Caco-2 (cell line): ENCODE measurements at regions not wholly inside any gene's neighbourhood (a gene's known extent, or its start where the extent isn't known, plus 50 kb on each side); places are given as distances from the start of the nearest gene placed in this dataset.

Source experiments
- BruUV-seq: library from RNA; stranded (reverse); fragments of 400-500 nt; replicated peaks from 2 replicates; lab custom pipeline; 2021; lab: Mats Ljungman, UMichigan
- CTCF ChIA-PET: fragments of 300-600 bp; sonication (Branson Sonifier 250); formaldehyde crosslinking; loops from one replicate; lab custom pipeline; 2022; ENCODE audit warnings: antibody characterized with exemption; lab: Charles Lee
- POLR2A ChIA-PET: fragments of 300-600 bp; sonication (Branson Sonifier 250); formaldehyde crosslinking; loops from one replicate; lab custom pipeline; 2022; ENCODE audit warnings: antibody characterized with exemption; lab: Charles Lee
- DNase-seq, 2 experiments: peaks; one replicate each; pipeline versions ENCODE4 v3.0.0 to v3.0.0-alpha.2; 2020 to 2022
- H3K27me3 ChIP-seq: replicated peaks from 2 replicates; pipeline ENCODE4 v1.6.0; 2011; ENCODE audit warnings: low read length; ENCODE audit not compliant: control insufficient read depth, insufficient read depth
- H3K36me3 ChIP-seq: 2 replicates; pipeline ENCODE4 v1.5.1; 2011; ENCODE audit warnings: low read length; ENCODE audit not compliant: control insufficient read depth, insufficient read depth
- H3K4me1 ChIP-seq: fragments of 250-450 bp; sonication (Bioruptor Pico); 2 replicates; pipeline ENCODE4 v1.5.1; 2020; ENCODE audit warnings: mild to moderate bottlenecking
- H3K4me3 ChIP-seq: 2 replicates; pipeline ENCODE4 v1.5.1; 2011; ENCODE audit warnings: low read depth, mild to moderate bottlenecking, control low read depth, low read length
- H3K9me3 ChIP-seq: fragments of 250-450 bp; sonication (Bioruptor Pico); 2 replicates; pipeline ENCODE4 v1.5.1; 2020; ENCODE audit warnings: mild to moderate bottlenecking, moderate library complexity
- H3K27ac Mint-ChIP-seq: one replicate; pipeline ENCODE4 v1.8.0; 2022; ENCODE audit warnings: mixed read lengths; ENCODE audit not compliant: unreplicated experiment
- H3K27me3 Mint-ChIP-seq: one replicate; pipeline ENCODE4 v1.8.0; 2022; ENCODE audit warnings: mixed read lengths; ENCODE audit not compliant: insufficient read depth, unreplicated experiment
- H3K36me3 Mint-ChIP-seq: one replicate; pipeline ENCODE4 v1.8.0; 2022; ENCODE audit warnings: mild to moderate bottlenecking, mixed read lengths; ENCODE audit not compliant: insufficient read depth, unreplicated experiment
- H3K4me1 Mint-ChIP-seq: one replicate; pipeline ENCODE4 v1.8.0; 2022; ENCODE audit warnings: low read depth, mixed read lengths; ENCODE audit not compliant: unreplicated experiment
- H3K4me3 Mint-ChIP-seq: one replicate; pipeline ENCODE4 v1.8.0; 2022; ENCODE audit warnings: mild to moderate bottlenecking, moderate library complexity, mixed read lengths; ENCODE audit not compliant: unreplicated experiment
- H3K9me3 Mint-ChIP-seq: one replicate; pipeline ENCODE4 v1.8.0; 2022; ENCODE audit warnings: mixed read lengths; ENCODE audit not compliant: unreplicated experiment
- intact Hi-C: fragments of 100-400 bp; cut with micrococcal nuclease; formaldehyde crosslinking; loops from one replicate; pipeline ENCODE4 v1.10.0; 2022; ENCODE audit not compliant: unreplicated experiment
- TF ChIP-seq, protein P1 (sequence below), 2 experiments: fragments of 200-600 bp in 1 of 2; IDR thresholded peaks; 1 replicate in 1 of 2; 2 replicates in 1 of 2; pipeline versions ENCODE4 v1.5.1 to v1.8.0; 2011 to 2022; ENCODE audit warnings: antibody characterized with exemption in 1 of 2, control low read depth in 1 of 2, inconsistent platforms in 1 of 2, low read depth in 1 of 2, low read length in 1 of 2, mild to moderate bottlenecking in 1 of 2, moderate library complexity in 1 of 2; ENCODE audit not compliant: insufficient read depth in 1 of 2, severe bottlenecking in 1 of 2, unreplicated experiment in 1 of 2

GRCh38 chr1:60672449-60672848, 409.9 kb upstream of the NFIA start:
- POLR2A ChIA-PET = no interaction called here
- intact Hi-C loops = no loop called here
- TF ChIP-seq, protein P1, sequence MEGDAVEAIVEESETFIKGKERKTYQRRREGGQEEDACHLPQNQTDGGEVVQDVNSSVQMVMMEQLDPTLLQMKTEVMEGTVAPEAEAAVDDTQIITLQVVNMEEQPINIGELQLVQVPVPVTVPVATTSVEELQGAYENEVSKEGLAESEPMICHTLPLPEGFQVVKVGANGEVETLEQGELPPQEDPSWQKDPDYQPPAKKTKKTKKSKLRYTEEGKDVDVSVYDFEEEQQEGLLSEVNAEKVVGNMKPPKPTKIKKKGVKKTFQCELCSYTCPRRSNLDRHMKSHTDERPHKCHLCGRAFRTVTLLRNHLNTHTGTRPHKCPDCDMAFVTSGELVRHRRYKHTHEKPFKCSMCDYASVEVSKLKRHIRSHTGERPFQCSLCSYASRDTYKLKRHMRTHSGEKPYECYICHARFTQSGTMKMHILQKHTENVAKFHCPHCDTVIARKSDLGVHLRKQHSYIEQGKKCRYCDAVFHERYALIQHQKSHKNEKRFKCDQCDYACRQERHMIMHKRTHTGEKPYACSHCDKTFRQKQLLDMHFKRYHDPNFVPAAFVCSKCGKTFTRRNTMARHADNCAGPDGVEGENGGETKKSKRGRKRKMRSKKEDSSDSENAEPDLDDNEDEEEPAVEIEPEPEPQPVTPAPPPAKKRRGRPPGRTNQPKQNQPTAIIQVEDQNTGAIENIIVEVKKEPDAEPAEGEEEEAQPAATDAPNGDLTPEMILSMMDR (IDR thresholded peaks at IDR 0.05; ENCODE audit: insufficient read depth in 1 of 2, low read depth in 1 of 2, low read length in 1 of 2, severe bottlenecking in 1 of 2, unreplicated experiment in 1 of 2) = no peak
- Histone ChIP-seq H3K36me3 (no peaks in the 10 kb centered on the region), H3K4me1 (no peaks in the 10 kb centered on the region), H3K4me3 (no peak overlapping the region), H3K9me3 (no peaks in the 10 kb centered on the region), H3K27me3 (no peaks in the 10 kb centered on the region)
- DNase-seq = no peak
- Mint-ChIP-seq H3K9me3 (no peaks in the 10 kb centered on the region), H3K4me3 (no peak overlapping the region), H3K36me3 (no peaks in the 10 kb centered on the region), H3K27ac (no peak overlapping the region), H3K4me1 (no peaks in the 10 kb centered on the region), H3K27me3 (no peaks in the 10 kb centered on the region)
- BruUV-seq = no TSS peak
- CTCF ChIA-PET = no interaction called here

- BruUV-seq = no TSS peak
- Histone ChIP-seq H3K27me3 (no peaks in the 10 kb centered on the region), H3K4me1 (no peaks in the 10 kb centered on the region), H3K4me3 (no peak overlapping the region), H3K9me3 (no peaks in the 10 kb centered on the region), H3K36me3 (no peaks in the 10 kb centered on the region)
- H3K4me3 Mint-ChIP-seq = no peak overlapping the region
- TF ChIP-seq, protein P1 (IDR thresholded peaks at IDR 0.05; ENCODE audit: insufficient read depth in 1 of 2, low read depth in 1 of 2, low read length in 1 of 2, severe bottlenecking in 1 of 2, unreplicated experiment in 1 of 2) = no peak
- H3K27me3 Mint-ChIP-seq = peaks cover 6% of the 10 kb centered on the region
- ChIA-PET POLR2A (no interaction called here), CTCF (no interaction called here)
- H3K27ac Mint-ChIP-seq = no peak overlapping the region
- intact Hi-C loops = no loop called here
- H3K36me3 Mint-ChIP-seq = no peaks in the 10 kb centered on the region
- no peaks in the 10 kb centered on the region for H3K9me3 Mint-ChIP-seq
- H3K4me1 Mint-ChIP-seq = no peaks in the 10 kb centered on the region
- DNase-seq = no peak
Measured at GRCh38 chr1:60670302-60670701, 412.1 kb upstream of the NFIA start.

DNA sequence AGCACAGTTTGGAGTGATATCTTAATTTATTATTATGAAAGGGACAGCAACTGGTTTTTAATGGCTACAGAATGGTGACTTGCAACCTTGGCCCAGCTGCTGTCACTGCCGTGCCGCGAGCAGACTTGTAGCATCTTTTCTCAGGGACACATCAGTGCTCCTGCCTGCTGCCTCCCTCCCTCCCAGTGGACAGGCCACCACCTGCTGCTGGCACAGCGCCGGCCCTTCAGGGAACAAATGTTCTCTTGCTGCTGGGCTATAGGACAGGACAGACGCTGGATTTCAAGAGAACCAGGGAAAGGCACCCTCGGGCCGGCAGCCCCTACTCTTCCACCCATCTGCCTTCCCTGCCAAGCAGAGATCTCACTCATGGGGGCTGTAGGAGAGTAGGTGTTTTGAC, 413.8 kb upstream of the NFIA start:
- Histone ChIP-seq H3K4me1 (no peaks in the 10 kb centered on the region), H3K27me3 (no peaks in the 10 kb centered on the region), H3K9me3 (no peaks in the 10 kb centered on the region), H3K4me3 (no peak overlapping the region), H3K36me3 (no peaks in the 10 kb centered on the region)
- DNase-seq = no peak
- Mint-ChIP-seq H3K36me3 (no peaks in the 10 kb centered on the region), H3K4me3 (no peak overlapping the region), H3K9me3 (no peaks in the 10 kb centered on the region), H3K27me3 (peaks cover 12% of the 10 kb centered on the region), H3K27ac (no peak overlapping the region), H3K4me1 (no peaks in the 10 kb centered on the region)
- BruUV-seq = no TSS peak
- TF ChIP-seq, protein P1 (IDR thresholded peaks at IDR 0.05; ENCODE audit: insufficient read depth in 1 of 2, low read depth in 1 of 2, low read length in 1 of 2, severe bottlenecking in 1 of 2, unreplicated experiment in 1 of 2) = no peak
- intact Hi-C loops = no loop called here
- ChIA-PET POLR2A (no interaction called here), CTCF (no interaction called here)
